ENCODE measurements at regions not wholly inside any gene's neighbourhood (a gene's known extent, or its start where the extent isn't known, plus 50 kb on each side); places are given as distances from the start of the nearest gene placed in this dataset.
"Not testable (repeated sequence)": the region's sequence is repeated elsewhere in the genome, so short reads cannot be mapped to it uniquely, and the experiment has no call there.

DNA sequence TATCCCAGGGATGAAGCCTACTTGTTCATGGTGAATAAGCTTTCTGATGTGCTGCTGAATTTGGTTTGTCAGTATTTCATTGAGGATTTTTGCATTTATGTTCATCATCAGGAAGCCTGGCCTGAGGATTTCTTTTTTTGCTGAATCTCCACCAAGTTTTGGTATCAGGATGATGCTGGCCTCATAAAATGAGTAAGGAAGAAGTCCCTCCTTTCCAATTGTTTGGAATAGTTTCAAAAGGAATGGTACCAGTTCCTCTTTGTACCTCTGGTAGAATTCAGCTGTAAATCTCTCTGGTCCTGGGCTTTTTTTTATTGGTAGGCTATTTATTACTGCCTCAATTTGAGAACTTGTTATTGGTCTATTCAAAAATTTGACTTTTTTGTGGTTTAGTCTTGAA lies 51.4 kb upstream of the GRID2 start:
- TF ChIP-seq EP300 (IDR thresholded peaks at IDR 0.05; ENCODE audit: borderline replicate concordance in 1 of 2, low read depth in 1 of 2, low read length in 1 of 2); JUND (IDR thresholded peaks at IDR 0.05); EZH2phosphoT487 (IDR thresholded peaks at IDR 0.05; ENCODE audit: borderline replicate concordance, low read depth); YY1 (IDR thresholded peaks at IDR 0.05; ENCODE audit: low read depth); CTCF (IDR thresholded peaks at IDR 0.05); RAD21 (IDR thresholded peaks at IDR 0.05; ENCODE audit: low read length); CHD2 (IDR thresholded peaks at IDR 0.05; ENCODE audit: low read length, partially characterized antibody); ELF1 (IDR thresholded peaks at IDR 0.05); GABPA (IDR thresholded peaks at IDR 0.05; ENCODE audit: low read depth); POLR2AphosphoS5 (IDR thresholded peaks at IDR 0.05; ENCODE audit: low read depth, low read length); TCF12 (IDR thresholded peaks at IDR 0.05): not testable (repeated sequence)
- TF ChIP-seq, protein P1, sequence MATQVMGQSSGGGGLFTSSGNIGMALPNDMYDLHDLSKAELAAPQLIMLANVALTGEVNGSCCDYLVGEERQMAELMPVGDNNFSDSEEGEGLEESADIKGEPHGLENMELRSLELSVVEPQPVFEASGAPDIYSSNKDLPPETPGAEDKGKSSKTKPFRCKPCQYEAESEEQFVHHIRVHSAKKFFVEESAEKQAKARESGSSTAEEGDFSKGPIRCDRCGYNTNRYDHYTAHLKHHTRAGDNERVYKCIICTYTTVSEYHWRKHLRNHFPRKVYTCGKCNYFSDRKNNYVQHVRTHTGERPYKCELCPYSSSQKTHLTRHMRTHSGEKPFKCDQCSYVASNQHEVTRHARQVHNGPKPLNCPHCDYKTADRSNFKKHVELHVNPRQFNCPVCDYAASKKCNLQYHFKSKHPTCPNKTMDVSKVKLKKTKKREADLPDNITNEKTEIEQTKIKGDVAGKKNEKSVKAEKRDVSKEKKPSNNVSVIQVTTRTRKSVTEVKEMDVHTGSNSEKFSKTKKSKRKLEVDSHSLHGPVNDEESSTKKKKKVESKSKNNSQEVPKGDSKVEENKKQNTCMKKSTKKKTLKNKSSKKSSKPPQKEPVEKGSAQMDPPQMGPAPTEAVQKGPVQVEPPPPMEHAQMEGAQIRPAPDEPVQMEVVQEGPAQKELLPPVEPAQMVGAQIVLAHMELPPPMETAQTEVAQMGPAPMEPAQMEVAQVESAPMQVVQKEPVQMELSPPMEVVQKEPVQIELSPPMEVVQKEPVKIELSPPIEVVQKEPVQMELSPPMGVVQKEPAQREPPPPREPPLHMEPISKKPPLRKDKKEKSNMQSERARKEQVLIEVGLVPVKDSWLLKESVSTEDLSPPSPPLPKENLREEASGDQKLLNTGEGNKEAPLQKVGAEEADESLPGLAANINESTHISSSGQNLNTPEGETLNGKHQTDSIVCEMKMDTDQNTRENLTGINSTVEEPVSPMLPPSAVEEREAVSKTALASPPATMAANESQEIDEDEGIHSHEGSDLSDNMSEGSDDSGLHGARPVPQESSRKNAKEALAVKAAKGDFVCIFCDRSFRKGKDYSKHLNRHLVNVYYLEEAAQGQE (IDR thresholded peaks at IDR 0.05; ENCODE audit: low read depth, low read length), result not testable (repeated sequence)
- TF ChIP-seq, protein P2, sequence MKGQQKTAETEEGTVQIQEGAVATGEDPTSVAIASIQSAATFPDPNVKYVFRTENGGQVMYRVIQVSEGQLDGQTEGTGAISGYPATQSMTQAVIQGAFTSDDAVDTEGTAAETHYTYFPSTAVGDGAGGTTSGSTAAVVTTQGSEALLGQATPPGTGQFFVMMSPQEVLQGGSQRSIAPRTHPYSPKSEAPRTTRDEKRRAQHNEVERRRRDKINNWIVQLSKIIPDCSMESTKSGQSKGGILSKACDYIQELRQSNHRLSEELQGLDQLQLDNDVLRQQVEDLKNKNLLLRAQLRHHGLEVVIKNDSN (IDR thresholded peaks at IDR 0.05; ENCODE audit: borderline replicate concordance, low read depth), result not testable (repeated sequence)

All from SK-N-SH (cell line).